ENCODE measurements at regions not wholly inside any gene's neighbourhood (a gene's known extent, or its start where the extent isn't known, plus 50 kb on each side); places are given as distances from the start of the nearest gene placed in this dataset.

DNA sequence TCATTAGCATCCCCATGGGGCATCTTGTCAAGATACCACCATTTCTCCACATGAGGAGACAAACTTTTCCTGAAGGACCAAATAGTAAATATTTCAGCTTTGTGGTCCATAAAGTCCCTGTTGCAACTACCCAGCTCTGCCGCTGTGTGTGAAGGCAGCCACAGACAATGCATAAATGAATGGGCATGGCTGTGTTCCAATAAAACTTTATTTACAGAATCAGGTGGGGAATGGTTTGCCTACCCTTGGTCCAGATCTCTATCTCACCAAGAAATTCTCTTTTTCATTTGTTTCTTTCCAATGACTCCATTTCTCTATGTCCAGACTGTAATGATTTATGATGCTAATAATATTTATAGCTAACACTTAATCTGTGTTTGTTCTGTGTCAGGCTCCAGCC is 409.3 kb upstream of the TBX3 start:
- Histone ChIP-seq H3K36me3 (ENCODE audit: control insufficient read depth in 2 of 2, extremely low read depth in 1 of 2, insufficient read depth in 2 of 2, low read length in 2 of 2) (no peaks in the 10 kb centered on the region), H3K27me3 (ENCODE audit: control insufficient read depth in 2 of 2, insufficient read depth in 2 of 2, low read length in 2 of 2) (no peaks in the 10 kb centered on the region), H3K27ac (ENCODE audit: insufficient read depth, low read depth, low read length) (no peak overlapping the region), H3K9ac (replicated peaks; ENCODE audit: extremely low read depth, insufficient read depth, low read length) (no peak overlapping the region), H3K9me1 (replicated peaks; ENCODE audit: control insufficient read depth, extremely low read depth, insufficient read depth, low read length) (no peaks in the 10 kb centered on the region), H3K4me2 (ENCODE audit: insufficient read depth, low read length) (no peak overlapping the region), H3K79me2 (ENCODE audit: control insufficient read depth, insufficient read depth, low read length) (no peaks in the 10 kb centered on the region), H3K9me3 (replicated peaks; ENCODE audit: control insufficient read depth, insufficient read depth, low read length) (peaks cover 7% of the 10 kb centered on the region), H4K20me1 (replicated peaks; ENCODE audit: control insufficient read depth, extremely low read depth, insufficient read depth, low read length) (no peaks in the 10 kb centered on the region), H3K4me1 (ENCODE audit: control insufficient read depth, extremely low read depth, insufficient read depth, low read length) (no peaks in the 10 kb centered on the region), H3K4me3 (replicated peaks in 1 of 3; ENCODE audit: insufficient read depth in 1 of 3, low read depth in 1 of 3, low read length in 3 of 3) (no peak overlapping the region), H2AFZ (ENCODE audit: low read depth, low read length) (no peak overlapping the region)
- ChIA-PET POLR2A (no interaction called here), CTCF (no interaction called here)
- FAIRE-seq (no peak), DNase-seq (ENCODE audit: low read depth, low spot score) (no peak)
- BruUV-seq (replicated peaks): no TSS peak
- TF ChIP-seq MAX (IDR thresholded peaks at IDR 0.05; ENCODE audit: insufficient read depth, insufficient read length) (no peak), MYC (IDR thresholded peaks at IDR 0.05; ENCODE audit: low read depth, low read length) (no peak), JUN (IDR thresholded peaks at IDR 0.05; ENCODE audit: borderline replicate concordance, insufficient read depth, insufficient read length, low read depth) (no peak), GATA2 (IDR thresholded peaks at IDR 0.05; ENCODE audit: insufficient read depth, insufficient read length, low read depth, low read length) (no peak), EZH2 (IDR thresholded peaks at IDR 0.05; ENCODE audit: borderline replicate concordance, low read depth, low read length, severe bottlenecking) (no peak), FOS (IDR thresholded peaks at IDR 0.05; ENCODE audit: borderline replicate concordance, insufficient read depth, low read length) (no peak)
- TF ChIP-seq, protein P1, sequence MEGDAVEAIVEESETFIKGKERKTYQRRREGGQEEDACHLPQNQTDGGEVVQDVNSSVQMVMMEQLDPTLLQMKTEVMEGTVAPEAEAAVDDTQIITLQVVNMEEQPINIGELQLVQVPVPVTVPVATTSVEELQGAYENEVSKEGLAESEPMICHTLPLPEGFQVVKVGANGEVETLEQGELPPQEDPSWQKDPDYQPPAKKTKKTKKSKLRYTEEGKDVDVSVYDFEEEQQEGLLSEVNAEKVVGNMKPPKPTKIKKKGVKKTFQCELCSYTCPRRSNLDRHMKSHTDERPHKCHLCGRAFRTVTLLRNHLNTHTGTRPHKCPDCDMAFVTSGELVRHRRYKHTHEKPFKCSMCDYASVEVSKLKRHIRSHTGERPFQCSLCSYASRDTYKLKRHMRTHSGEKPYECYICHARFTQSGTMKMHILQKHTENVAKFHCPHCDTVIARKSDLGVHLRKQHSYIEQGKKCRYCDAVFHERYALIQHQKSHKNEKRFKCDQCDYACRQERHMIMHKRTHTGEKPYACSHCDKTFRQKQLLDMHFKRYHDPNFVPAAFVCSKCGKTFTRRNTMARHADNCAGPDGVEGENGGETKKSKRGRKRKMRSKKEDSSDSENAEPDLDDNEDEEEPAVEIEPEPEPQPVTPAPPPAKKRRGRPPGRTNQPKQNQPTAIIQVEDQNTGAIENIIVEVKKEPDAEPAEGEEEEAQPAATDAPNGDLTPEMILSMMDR (IDR thresholded peaks at IDR 0.05; ENCODE audit: extremely low read depth in 1 of 2, insufficient read depth in 1 of 2, low read depth in 1 of 2, low read length in 2 of 2): no peak
- intact Hi-C loops (cut with micrococcal nuclease) (no loop called here), dilution Hi-C loops (cut with MboI; ENCODE audit: extremely low pct_ligation_motif_present, low sequenced_read_pairs) (no loop called here)

All from endothelial cell of umbilical vein (primary cell).